Stimulated activated CD8-positive, alpha-beta memory T cell treated with anti-CD3 and anti-CD28 coated beads, Interleukin-12 subunit alpha, Interleukin-12 subunit beta, amount 100 ng/mL, for 1 hour (primary cell): ENCODE measurements at regions not wholly inside any gene's neighbourhood (a gene's known extent, or its start where the extent isn't known, plus 50 kb on each side); places are given as distances from the start of the nearest gene placed in this dataset.
"Not testable (repeated sequence)": the region's sequence is repeated elsewhere in the genome, so short reads cannot be mapped to it uniquely, and the experiment has no call there.

ENCODE experiments used
- DNase-seq: peaks from one replicate; pipeline ENCODE4 v3.0.0-alpha.2; 2020; ENCODE audit warnings: low read depth

DNA sequence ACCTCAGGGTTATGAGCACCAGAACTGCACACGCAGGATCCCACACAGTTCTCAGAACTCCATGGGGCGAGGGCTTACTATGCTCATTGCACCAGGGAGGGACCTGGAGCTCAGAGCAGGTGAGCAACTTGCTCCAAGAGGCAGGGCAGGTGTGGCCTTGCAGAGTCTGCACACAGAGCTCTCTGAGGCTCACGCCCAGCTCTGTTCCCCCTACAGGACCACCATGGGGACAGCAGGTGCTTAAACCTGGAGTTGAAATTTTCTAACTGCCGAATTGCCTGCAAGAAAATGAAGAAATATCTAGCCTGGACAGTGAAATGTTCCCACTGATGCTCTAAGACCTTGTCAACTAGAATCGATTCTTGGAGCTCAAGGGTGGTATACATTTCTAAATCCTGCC, 49.9 kb upstream of the MSMB start:
- not testable (repeated sequence) for DNase-seq

- DNase-seq = no peak
These were observed 50.4 kb upstream of the MSMB start for GRCh38 chr10:46096446-46096845.

- no peak for DNase-seq
These were observed 51.0 kb upstream of the MSMB start for GRCh38 chr10:46096909-46097575.

DNA sequence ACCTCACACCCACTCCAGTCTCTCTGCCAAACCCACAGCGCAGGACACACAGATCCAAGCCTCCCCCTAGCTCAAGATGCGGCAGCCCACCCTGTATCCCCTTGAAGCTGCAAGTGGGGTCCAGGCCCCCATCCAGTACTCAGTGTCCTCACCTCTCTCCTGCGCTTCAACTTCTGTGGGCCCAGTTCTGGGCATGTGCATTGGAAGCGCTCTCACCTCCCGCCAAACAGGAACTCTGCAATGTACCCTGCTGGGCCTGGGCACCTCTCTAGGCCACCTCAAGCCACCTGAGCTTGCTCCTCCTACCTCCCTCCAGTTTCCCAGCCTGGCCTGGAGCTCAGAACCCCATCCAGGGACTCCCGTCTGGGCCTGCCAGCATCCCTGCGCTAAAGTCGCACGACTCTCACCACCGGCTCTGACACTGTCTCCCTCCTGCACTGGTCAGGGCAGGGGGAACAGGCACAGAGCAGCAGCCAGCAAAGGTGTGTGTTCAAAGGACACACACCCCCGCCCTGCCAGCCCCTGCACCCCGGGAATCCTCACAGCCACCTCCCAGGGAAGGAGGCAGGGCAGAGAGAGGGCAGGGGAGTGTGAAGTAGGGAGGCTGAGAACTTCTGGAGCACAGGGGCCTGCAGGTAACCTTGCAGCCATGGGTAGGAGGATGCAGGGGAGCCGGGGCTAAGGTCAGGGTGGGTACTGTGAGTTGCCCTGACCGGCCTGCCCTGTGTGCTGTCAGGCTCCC, 51.7 kb upstream of the MSMB start:
- DNase-seq = no peak

- DNase-seq = no peak
These were observed 52.3 kb upstream of the MSMB start for GRCh38 chr10:46098386-46098785.

DNA sequence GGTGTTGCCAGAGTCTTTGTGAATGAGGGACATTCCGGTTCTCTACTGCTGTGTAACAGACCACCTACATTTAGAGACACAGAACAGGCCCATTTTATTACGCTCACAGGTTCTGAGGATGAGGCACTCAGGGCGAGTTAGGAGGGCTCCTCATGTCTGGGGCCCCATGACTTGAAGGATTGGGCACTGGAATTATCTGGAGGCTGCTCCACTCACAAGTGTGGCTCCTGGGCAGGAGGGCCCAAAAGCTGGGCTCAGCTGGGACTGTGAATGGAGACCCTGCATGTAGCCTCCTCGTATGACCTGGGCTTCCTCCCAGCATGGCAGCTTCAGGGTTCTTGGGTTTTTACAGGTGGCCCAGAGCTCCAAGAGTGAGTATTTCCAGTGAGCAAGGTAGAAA, 52.9 kb upstream of the MSMB start:
- not testable (repeated sequence) for DNase-seq

GRCh38 chr10:46104071-46104585, 58.1 kb upstream of the MSMB start:
- DNase-seq = no peak

- not testable (repeated sequence) for DNase-seq
These were observed 59.3 kb upstream of the MSMB start for GRCh38 chr10:46105416-46105815.

DNA sequence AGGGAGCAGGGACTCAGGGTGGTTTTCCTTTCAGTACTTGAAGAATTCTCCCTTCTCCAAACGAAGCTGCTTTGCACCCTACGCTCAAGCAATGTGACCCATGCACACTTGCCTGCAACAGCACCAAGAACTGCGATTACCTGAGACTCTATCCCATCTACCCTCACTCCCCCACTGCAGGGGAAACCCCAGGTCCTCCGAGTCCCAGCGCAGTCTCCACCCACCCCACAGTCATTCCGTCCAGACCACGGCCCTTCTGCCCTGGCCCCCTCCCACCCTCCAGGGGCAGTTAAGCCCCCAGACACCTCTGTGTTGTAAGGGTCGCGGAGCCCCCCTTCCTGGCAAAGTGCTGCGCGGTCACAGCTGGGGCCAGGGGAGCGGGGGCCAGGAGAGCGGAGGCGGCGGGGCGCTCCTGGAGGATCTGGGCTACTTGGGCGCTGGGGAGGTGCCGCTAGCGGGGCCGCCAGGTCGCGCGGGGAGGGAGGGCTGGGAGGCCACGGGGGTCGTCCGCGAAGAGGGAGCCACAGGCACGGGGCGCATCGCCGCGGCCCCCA, 59.9 kb upstream of the MSMB start:
- DNase-seq = not testable (repeated sequence)

GRCh38 chr10:46106410-46107255, 60.6 kb upstream of the MSMB start:
- no peak for DNase-seq

GRCh38 chr10:46108158-46108499, 62.1 kb upstream of the MSMB start:
- DNase-seq = not testable (repeated sequence)

GRCh38 chr10:46154271-46154670, 108.2 kb upstream of the MSMB start:
- DNase-seq = not testable (repeated sequence)

- DNase-seq = not testable (repeated sequence)
These were observed 108.6 kb upstream of the MSMB start for GRCh38 chr10:46154683-46155082.

- DNase-seq = not testable (repeated sequence)
These were observed 110.8 kb upstream of the MSMB start for GRCh38 chr10:46156866-46157265.

- DNase-seq = no peak
These were observed 117.1 kb upstream of the ANTXRL start for GRCh38 chr10:46169736-46170135.

- no peak for DNase-seq
These were observed 116.0 kb upstream of the ANTXRL start for GRCh38 chr10:46170789-46171188.

DNA sequence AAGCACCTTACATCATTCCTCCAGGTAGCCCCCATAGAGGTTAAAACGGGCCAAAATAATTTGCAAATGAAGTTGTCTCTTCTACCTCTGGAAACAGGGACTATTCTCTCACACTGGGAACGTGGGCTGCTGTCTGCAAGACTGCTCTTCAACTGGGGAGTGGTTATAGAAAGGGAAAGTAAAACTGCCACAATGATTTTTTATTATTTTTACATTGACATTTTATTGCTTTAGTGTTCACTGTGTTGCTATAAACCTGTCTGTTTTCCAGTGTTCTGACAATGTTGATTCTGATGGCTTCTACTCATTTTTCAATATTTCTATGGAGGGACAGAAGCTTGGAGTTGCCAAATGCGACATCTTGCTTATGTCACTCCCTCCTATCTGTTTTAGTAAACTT, 115.1 kb upstream of the ANTXRL start:
- DNase-seq = no peak

GRCh38 chr10:46175296-46175695, 111.5 kb upstream of the ANTXRL start:
- DNase-seq = no peak

- DNase-seq = no peak
These were observed 111.0 kb upstream of the ANTXRL start for GRCh38 chr10:46175831-46176230.

GRCh38 chr10:46187431-46187830, 99.4 kb upstream of the ANTXRL start:
- not testable (repeated sequence) for DNase-seq

GRCh38 chr10:46197050-46197449, 89.7 kb upstream of the ANTXRL start:
- no peak for DNase-seq

- no peak for DNase-seq
These were observed 88.3 kb upstream of the ANTXRL start for GRCh38 chr10:46198516-46198915.
